Peyer's patch (tissue), 4 donors: ENCODE measurements at regions not wholly inside any gene's neighbourhood (a gene's known extent, or its start where the extent isn't known, plus 50 kb on each side); places are given as distances from the start of the nearest gene placed in this dataset.

ENCODE experiments used
- POLR2A ChIP-seq, 2 donors: fragments of 450-650 bp; IDR thresholded peaks; one replicate each; pipeline ENCODE4 v1.5.1; 2017; ENCODE audit warnings: antibody characterized with exemption in 2 of 2, mild to moderate bottlenecking in 2 of 2, moderate library complexity in 2 of 2
- TF ChIP-seq, protein P1 (sequence below), 6 experiments: fragments of 450-650 bp in 4 of 6; fragments of 200-600 bp in 2 of 6; sonication (generic) in 1 of 6; IDR thresholded peaks; one replicate each; pipeline ENCODE4 v1.5.1; 2017 to 2019; ENCODE audit warnings: antibody characterized with exemption in 6 of 6, mild to moderate bottlenecking in 3 of 6, moderate library complexity in 1 of 6

GRCh38 chr1:30633294-30633693, 90.1 kb downstream of the MATN1 start:
- TF ChIP-seq, protein P1, sequence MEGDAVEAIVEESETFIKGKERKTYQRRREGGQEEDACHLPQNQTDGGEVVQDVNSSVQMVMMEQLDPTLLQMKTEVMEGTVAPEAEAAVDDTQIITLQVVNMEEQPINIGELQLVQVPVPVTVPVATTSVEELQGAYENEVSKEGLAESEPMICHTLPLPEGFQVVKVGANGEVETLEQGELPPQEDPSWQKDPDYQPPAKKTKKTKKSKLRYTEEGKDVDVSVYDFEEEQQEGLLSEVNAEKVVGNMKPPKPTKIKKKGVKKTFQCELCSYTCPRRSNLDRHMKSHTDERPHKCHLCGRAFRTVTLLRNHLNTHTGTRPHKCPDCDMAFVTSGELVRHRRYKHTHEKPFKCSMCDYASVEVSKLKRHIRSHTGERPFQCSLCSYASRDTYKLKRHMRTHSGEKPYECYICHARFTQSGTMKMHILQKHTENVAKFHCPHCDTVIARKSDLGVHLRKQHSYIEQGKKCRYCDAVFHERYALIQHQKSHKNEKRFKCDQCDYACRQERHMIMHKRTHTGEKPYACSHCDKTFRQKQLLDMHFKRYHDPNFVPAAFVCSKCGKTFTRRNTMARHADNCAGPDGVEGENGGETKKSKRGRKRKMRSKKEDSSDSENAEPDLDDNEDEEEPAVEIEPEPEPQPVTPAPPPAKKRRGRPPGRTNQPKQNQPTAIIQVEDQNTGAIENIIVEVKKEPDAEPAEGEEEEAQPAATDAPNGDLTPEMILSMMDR (IDR thresholded peaks at IDR 0.05), result no peak
- TF ChIP-seq POLR2A (IDR thresholded peaks at IDR 0.05), result no peak
